ENCODE measurements at regions not wholly inside any gene's neighbourhood (a gene's known extent, or its start where the extent isn't known, plus 50 kb on each side); places are given as distances from the start of the nearest gene placed in this dataset.
A peak's percentile ranks its signal among the peaks of the same experiment; 100 is the strongest.

DNA sequence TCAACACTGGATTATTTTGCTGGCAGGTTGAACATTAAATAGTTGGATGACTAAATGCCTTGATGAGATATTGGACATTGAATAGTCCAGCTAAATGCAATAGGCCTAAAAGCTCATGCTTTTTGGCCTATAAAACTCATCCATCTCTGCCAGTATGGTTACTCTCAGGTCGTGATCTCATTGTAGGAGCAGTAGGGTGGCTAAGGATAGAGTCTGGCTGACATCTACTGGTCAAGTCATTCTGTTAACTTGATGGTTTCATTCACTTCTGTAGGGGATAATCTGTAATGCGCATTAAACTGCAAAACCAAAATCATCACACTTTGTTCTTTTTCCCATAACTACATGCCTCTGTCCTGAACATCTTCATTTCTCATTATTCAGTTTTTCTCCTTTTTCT, 227.0 kb downstream of the DKK2 start:
- Histone ChIP-seq H3K9me3 (ENCODE audit: control insufficient read depth, low read length) (peaks cover 13% of the 10 kb centered on the region), H3K36me3 (ENCODE audit: control insufficient read depth, insufficient read depth, low read length) (no peaks in the 10 kb centered on the region), H3K4me3 (ENCODE audit: low read length) (no peak overlapping the region), H3K27me3 (ENCODE audit: control insufficient read depth, insufficient read depth, low read length, poor library complexity, severe bottlenecking) (no peaks in the 10 kb centered on the region), H3K9ac (ENCODE audit: extremely low read depth, low read length, poor library complexity, severe bottlenecking) (no peak overlapping the region), H3K4me1 (ENCODE audit: control insufficient read depth, insufficient read depth, low read length) (peaks cover 5% of the 10 kb centered on the region), H3K27ac (ENCODE audit: low read depth, low read length) (no peak overlapping the region)
- Mint-ChIP-seq H3K4me1 (peaks cover 11% of the 10 kb centered on the region), H3K27ac (no peak overlapping the region), H3K36me3 (ENCODE audit: low read depth) (no peaks in the 10 kb centered on the region), H3K4me3 (no peak overlapping the region), H3K27me3 (ENCODE audit: insufficient read depth) (no peaks in the 10 kb centered on the region), H3K9me3 (peaks cover 2% of the 10 kb centered on the region)
- peak; percentile 80 for TF ChIP-seq CTCF (conservative IDR thresholded peaks at IDR 0.05)
- no peak for DNase-seq
- 61 to 100% methylated on average over 1 to 2 of the region's 2 CpGs for WGBS, 2 experiments (ENCODE audit: insufficient coverage in 1 of 2, insufficient read length in 1 of 2)

DNA sequence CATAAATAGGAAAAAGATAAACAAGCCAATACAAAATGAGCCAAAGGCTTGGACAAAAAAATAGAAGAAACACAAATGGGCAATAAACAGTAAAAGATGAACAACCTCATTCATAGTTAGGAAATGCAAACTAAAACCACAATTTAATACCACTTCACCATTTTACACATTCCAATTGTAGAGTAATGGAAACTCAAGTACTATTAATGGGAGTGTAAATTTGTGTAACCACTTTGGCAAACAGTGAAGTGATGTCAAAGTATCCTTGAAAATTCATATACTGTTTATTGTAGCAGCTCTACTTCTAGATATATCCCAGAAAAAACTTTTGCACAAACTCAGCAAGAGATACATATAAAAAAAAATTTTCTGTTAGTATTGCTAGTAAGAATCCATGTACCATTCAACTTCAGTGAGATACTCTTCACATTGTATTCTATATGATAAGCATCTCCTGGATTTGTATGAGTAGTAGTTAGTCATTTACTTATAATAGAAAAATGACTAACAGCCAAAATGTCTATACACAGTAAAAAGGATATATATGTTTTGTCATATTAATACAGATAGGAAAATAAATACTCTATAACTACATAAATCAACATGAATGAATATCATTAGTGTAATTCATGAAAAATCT, 229.8 kb downstream of the DKK2 start:
- Histone ChIP-seq H3K9ac (ENCODE audit: extremely low read depth, low read length, poor library complexity, severe bottlenecking) (no peak overlapping the region), H3K36me3 (ENCODE audit: control insufficient read depth, insufficient read depth, low read length) (no peaks in the 10 kb centered on the region), H3K4me3 (ENCODE audit: low read length) (no peak overlapping the region), H3K27me3 (ENCODE audit: control insufficient read depth, insufficient read depth, low read length, poor library complexity, severe bottlenecking) (no peaks in the 10 kb centered on the region), H3K27ac (ENCODE audit: low read depth, low read length) (no peak overlapping the region), H3K9me3 (ENCODE audit: control insufficient read depth, low read length) (peaks cover 13% of the 10 kb centered on the region), H3K4me1 (ENCODE audit: control insufficient read depth, insufficient read depth, low read length) (peaks cover 10% of the 10 kb centered on the region)
- Mint-ChIP-seq H3K27ac (no peak overlapping the region), H3K36me3 (ENCODE audit: low read depth) (no peaks in the 10 kb centered on the region), H3K27me3 (ENCODE audit: insufficient read depth) (no peaks in the 10 kb centered on the region), H3K9me3 (peaks cover 2% of the 10 kb centered on the region), H3K4me3 (no peak overlapping the region), H3K4me1 (peaks cover 24% of the 10 kb centered on the region)
- no peak for DNase-seq
- TF ChIP-seq CTCF (conservative IDR thresholded peaks at IDR 0.05): no peak

DNA sequence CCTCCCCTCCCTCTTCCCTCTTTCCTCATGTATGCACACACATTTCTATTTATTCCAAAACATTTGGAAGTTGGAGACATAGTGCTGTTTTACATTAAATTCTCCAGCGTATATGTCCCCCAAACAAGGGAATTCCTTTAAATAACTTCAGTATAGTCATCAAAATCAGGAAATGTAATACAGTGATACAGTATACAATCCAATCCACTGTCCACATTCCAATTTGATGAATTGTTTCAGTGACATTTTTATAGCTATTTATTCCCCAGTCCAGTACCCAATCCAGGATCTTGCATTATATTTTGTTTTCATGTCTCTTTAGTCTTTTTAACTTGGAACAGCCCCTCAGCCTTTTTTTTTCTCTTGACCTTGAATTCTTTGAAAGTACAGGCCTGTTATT, 233.0 kb downstream of the DKK2 start:
- Histone ChIP-seq H3K27me3 (ENCODE audit: control insufficient read depth, insufficient read depth, low read length, poor library complexity, severe bottlenecking) (no peaks in the 10 kb centered on the region), H3K9ac (ENCODE audit: extremely low read depth, low read length, poor library complexity, severe bottlenecking) (no peak overlapping the region), H3K4me1 (ENCODE audit: control insufficient read depth, insufficient read depth, low read length) (peaks cover 10% of the 10 kb centered on the region), H3K9me3 (ENCODE audit: control insufficient read depth, low read length) (peaks cover 10% of the 10 kb centered on the region), H3K36me3 (ENCODE audit: control insufficient read depth, insufficient read depth, low read length) (no peaks in the 10 kb centered on the region), H3K4me3 (ENCODE audit: low read length) (no peak overlapping the region), H3K27ac (ENCODE audit: low read depth, low read length) (no peak overlapping the region)
- Mint-ChIP-seq H3K36me3 (ENCODE audit: low read depth) (no peaks in the 10 kb centered on the region), H3K27me3 (ENCODE audit: insufficient read depth) (no peaks in the 10 kb centered on the region), H3K4me3 (no peak overlapping the region), H3K9me3 (peaks cover 2% of the 10 kb centered on the region), H3K4me1 (peaks cover 24% of the 10 kb centered on the region), H3K27ac (no peak overlapping the region)
- TF ChIP-seq CTCF (conservative IDR thresholded peaks at IDR 0.05): no peak
- 25% methylated on average over 1 of the region's 1 CpG; no CpG with 5 or more reads in 1 of the 2 experiments for WGBS, 2 experiments (ENCODE audit: insufficient coverage in 1 of 2, insufficient read length in 1 of 2)
- no peak for DNase-seq

Measured in endodermal cell (in vitro differentiated cells).